Endothelial cell of umbilical vein (primary cell): ENCODE measurements at regions not wholly inside any gene's neighbourhood (a gene's known extent, or its start where the extent isn't known, plus 50 kb on each side); places are given as distances from the start of the nearest gene placed in this dataset.

ENCODE experiments used
- BruUV-seq: library from RNA; stranded (reverse); fragments of 400-500 nt; replicated peaks from 2 replicates; lab custom pipeline; 2021; lab: Mats Ljungman, UMichigan
- CTCF ChIA-PET: fragments of 300-600, 350-600 bp; sonication (Branson Sonifier 250); formaldehyde crosslinking; loops from one replicate; lab custom pipeline; 2021; ENCODE audit warnings: antibody characterized with exemption, inconsistent platforms; lab: Charles Lee
- POLR2A ChIA-PET: fragments of 300-600, 350-600 bp; sonication (Branson Sonifier 250); formaldehyde crosslinking; loops from one replicate; lab custom pipeline; 2021; ENCODE audit warnings: antibody characterized with exemption, inconsistent platforms; lab: Charles Lee
- DNase-seq: peaks from one replicate; pipeline ENCODE4 v3.0.0-alpha.2; 2011; ENCODE audit warnings: low read depth, low spot score
- FAIRE-seq: peaks from 2 replicates; lab custom pipeline; 2011; peaks lifted over from hg19 to GRCh38; lab: Jason Lieb, UNC
- H2AFZ ChIP-seq: 2 replicates; pipeline ENCODE4 v1.6.0; 2012; ENCODE audit warnings: low read depth, low read length, control low read depth, inconsistent platforms
- H3K27ac ChIP-seq: 2 replicates; pipeline ENCODE4 v1.5.1; 2011; ENCODE audit warnings: low read depth, mild to moderate bottlenecking, control low read depth, low read length, moderate library complexity; ENCODE audit not compliant: insufficient read depth
- H3K27me3 ChIP-seq, 2 experiments: 2 replicates each; pipeline versions ENCODE4 v1.6.0 to v1.6.1; 2011; ENCODE audit warnings: low read length in 2 of 2, mixed read lengths in 1 of 2; ENCODE audit not compliant: control insufficient read depth in 2 of 2, insufficient read depth in 2 of 2
- H3K36me3 ChIP-seq, 2 experiments: 2 replicates in 1 of 2; 3 replicates in 1 of 2; pipeline ENCODE4 v1.5.1; 2011; ENCODE audit warnings: low read length in 2 of 2, mild to moderate bottlenecking in 1 of 2, moderate library complexity in 1 of 2; ENCODE audit not compliant: control insufficient read depth in 2 of 2, insufficient read depth in 2 of 2; ENCODE audit errors: extremely low read depth in 1 of 2
- H3K4me1 ChIP-seq: 3 replicates; pipeline ENCODE4 v1.5.1; 2011; ENCODE audit warnings: mild to moderate bottlenecking, low read length; ENCODE audit not compliant: control insufficient read depth, insufficient read depth; ENCODE audit errors: extremely low read depth
- H3K4me2 ChIP-seq: 2 replicates; pipeline ENCODE4 v1.6.1; 2011; ENCODE audit warnings: low read length, control low read depth, mixed read lengths; ENCODE audit not compliant: insufficient read depth
- H3K4me3 ChIP-seq, 3 experiments: fragments of 200-600 bp in 1 of 3; sonication (generic), shearing (Covaris generic) in 1 of 3; replicated peaks in 1 of 3; 2 replicates each; pipeline ENCODE4 v1.5.1; 2011 to 2016; ENCODE audit warnings: control low read depth in 3 of 3, low read length in 3 of 3, mild to moderate bottlenecking in 2 of 3, inconsistent platforms in 1 of 3, low read depth in 1 of 3, moderate library complexity in 1 of 3; ENCODE audit not compliant: insufficient read depth in 1 of 3
- H3K79me2 ChIP-seq: 2 replicates; pipeline ENCODE4 v1.6.0; 2012; ENCODE audit warnings: low read length, inconsistent platforms; ENCODE audit not compliant: control insufficient read depth, insufficient read depth
- H3K9ac ChIP-seq: replicated peaks from 2 replicates; pipeline ENCODE3; 2011; ENCODE audit warnings: low read length, control low read depth; ENCODE audit not compliant: insufficient read depth; ENCODE audit errors: extremely low read depth
- H3K9me1 ChIP-seq: replicated peaks from 3 replicates; pipeline ENCODE4 v1.6.0; 2011; ENCODE audit warnings: mild to moderate bottlenecking, low read length; ENCODE audit not compliant: control insufficient read depth, insufficient read depth; ENCODE audit errors: extremely low read depth
- H3K9me3 ChIP-seq: replicated peaks from 2 replicates; pipeline ENCODE4 v1.5.1; 2012; ENCODE audit warnings: low read length, inconsistent platforms; ENCODE audit not compliant: control insufficient read depth, insufficient read depth
- H4K20me1 ChIP-seq: replicated peaks from 2 replicates; pipeline ENCODE3; 2011; ENCODE audit warnings: mild to moderate bottlenecking, low read length; ENCODE audit not compliant: control insufficient read depth, insufficient read depth; ENCODE audit errors: extremely low read depth
- EZH2 ChIP-seq: IDR thresholded peaks from 2 replicates; pipeline ENCODE4 v1.6.1; 2012; ENCODE audit warnings: borderline replicate concordance, low read depth, mild to moderate bottlenecking, moderate library complexity, low read length, inconsistent platforms; ENCODE audit not compliant: severe bottlenecking
- FOS ChIP-seq: IDR thresholded peaks from 2 replicates; pipeline ENCODE4 v1.6.1; 2011; ENCODE audit warnings: mild to moderate bottlenecking, low read length, moderate library complexity, borderline replicate concordance; ENCODE audit not compliant: insufficient read depth
- GATA2 ChIP-seq: IDR thresholded peaks from 2 replicates; pipeline ENCODE4 v1.7.0; 2011; ENCODE audit warnings: low read depth, mild to moderate bottlenecking, moderate library complexity, mixed read lengths, low read length; ENCODE audit not compliant: insufficient read length, insufficient read depth
- JUN ChIP-seq: IDR thresholded peaks from 2 replicates; pipeline ENCODE4 v1.6.1; 2011; ENCODE audit warnings: borderline replicate concordance, low read depth; ENCODE audit not compliant: insufficient read length, insufficient read depth
- MYC ChIP-seq: IDR thresholded peaks from one replicate; pipeline ENCODE4 v1.6.1; 2011; ENCODE audit warnings: mild to moderate bottlenecking, low read depth, low read length
- POLR2A ChIP-seq: IDR thresholded peaks from 2 replicates; pipeline ENCODE4 v1.6.1; 2012; ENCODE audit warnings: low read depth, mild to moderate bottlenecking, control low read depth, low read length
- POLR2AphosphoS5 ChIP-seq: IDR thresholded peaks from 2 replicates; pipeline ENCODE4 v1.6.1; 2012; ENCODE audit warnings: low read depth, mild to moderate bottlenecking, control low read depth, low read length, moderate library complexity; ENCODE audit not compliant: insufficient read depth
- dilution Hi-C: fragments of 300-500 bp; cut with MboI; formaldehyde crosslinking; loops from one replicate; pipeline ENCODE4 v1.15.0; 2019; ENCODE audit warnings: low sequenced_read_pairs; ENCODE audit not compliant: extremely low pct_ligation_motif_present
- intact Hi-C: fragments of 100-400 bp; cut with micrococcal nuclease; formaldehyde crosslinking; loops from one replicate; pipeline ENCODE4 v1.10.0; 2022
- TF ChIP-seq, protein P1 (sequence below), 2 donors: IDR thresholded peaks; 1 replicate in 1 of 2; 2 replicates in 1 of 2; pipeline ENCODE4 v1.5.1; 2011; ENCODE audit warnings: low read length in 2 of 2, mild to moderate bottlenecking in 2 of 2, moderate library complexity in 2 of 2, control low read depth in 1 of 2, inconsistent platforms in 1 of 2, low read depth in 1 of 2; ENCODE audit not compliant: insufficient read depth in 1 of 2; ENCODE audit errors: extremely low read depth in 1 of 2
- TF ChIP-seq, protein P2 (sequence below): IDR thresholded peaks from 2 replicates; pipeline ENCODE4 v1.6.1; 2011; ENCODE audit not compliant: insufficient read depth, insufficient read length

DNA sequence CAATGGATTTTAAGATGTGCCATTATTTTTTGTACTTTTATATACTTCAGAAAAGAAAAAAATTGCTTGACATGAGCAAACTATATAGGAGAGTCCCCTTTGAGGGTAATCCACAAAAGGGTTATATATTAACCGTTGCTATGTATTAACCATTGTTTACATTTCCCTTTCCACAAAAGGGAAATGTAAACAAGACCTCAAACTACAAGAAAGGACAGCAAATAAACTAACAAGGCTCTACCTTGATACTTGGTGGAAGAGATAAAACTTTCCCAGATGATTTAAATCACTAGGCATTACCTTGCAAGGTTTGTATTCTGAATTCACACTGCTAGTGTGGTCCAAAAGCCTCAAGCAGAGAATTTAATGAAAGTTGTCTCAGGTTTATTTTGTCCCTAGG is 616.3 kb upstream of the BCHE start:
- intact Hi-C loops: no loop called here
- Histone ChIP-seq H3K4me1 (no peaks in the 10 kb centered on the region), H3K9me1 (no peaks in the 10 kb centered on the region), H3K9me3 (no peaks in the 10 kb centered on the region), H3K36me3 (no peaks in the 10 kb centered on the region), H3K4me3 (no peak overlapping the region), H2AFZ (no peak overlapping the region), H4K20me1 (no peaks in the 10 kb centered on the region), H3K4me2 (no peak overlapping the region), H3K9ac (no peak overlapping the region), H3K79me2 (no peaks in the 10 kb centered on the region), H3K27me3 (no peaks in the 10 kb centered on the region), H3K27ac (no peak overlapping the region)
- no TSS peak for BruUV-seq
- ChIA-PET POLR2A (no interaction called here), CTCF (no interaction called here)
- dilution Hi-C loops: no loop called here
- FAIRE-seq (no peak), DNase-seq (no peak)
- TF ChIP-seq JUN (no peak), GATA2 (no peak), MYC (no peak), FOS (no peak), POLR2AphosphoS5 (no peak), EZH2 (no peak), POLR2A (no peak)
- TF ChIP-seq, protein P1, sequence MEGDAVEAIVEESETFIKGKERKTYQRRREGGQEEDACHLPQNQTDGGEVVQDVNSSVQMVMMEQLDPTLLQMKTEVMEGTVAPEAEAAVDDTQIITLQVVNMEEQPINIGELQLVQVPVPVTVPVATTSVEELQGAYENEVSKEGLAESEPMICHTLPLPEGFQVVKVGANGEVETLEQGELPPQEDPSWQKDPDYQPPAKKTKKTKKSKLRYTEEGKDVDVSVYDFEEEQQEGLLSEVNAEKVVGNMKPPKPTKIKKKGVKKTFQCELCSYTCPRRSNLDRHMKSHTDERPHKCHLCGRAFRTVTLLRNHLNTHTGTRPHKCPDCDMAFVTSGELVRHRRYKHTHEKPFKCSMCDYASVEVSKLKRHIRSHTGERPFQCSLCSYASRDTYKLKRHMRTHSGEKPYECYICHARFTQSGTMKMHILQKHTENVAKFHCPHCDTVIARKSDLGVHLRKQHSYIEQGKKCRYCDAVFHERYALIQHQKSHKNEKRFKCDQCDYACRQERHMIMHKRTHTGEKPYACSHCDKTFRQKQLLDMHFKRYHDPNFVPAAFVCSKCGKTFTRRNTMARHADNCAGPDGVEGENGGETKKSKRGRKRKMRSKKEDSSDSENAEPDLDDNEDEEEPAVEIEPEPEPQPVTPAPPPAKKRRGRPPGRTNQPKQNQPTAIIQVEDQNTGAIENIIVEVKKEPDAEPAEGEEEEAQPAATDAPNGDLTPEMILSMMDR (IDR thresholded peaks at IDR 0.05; ENCODE audit: extremely low read depth in 1 of 2, insufficient read depth in 1 of 2, low read depth in 1 of 2, low read length in 2 of 2): no peak
- TF ChIP-seq, protein P2, sequence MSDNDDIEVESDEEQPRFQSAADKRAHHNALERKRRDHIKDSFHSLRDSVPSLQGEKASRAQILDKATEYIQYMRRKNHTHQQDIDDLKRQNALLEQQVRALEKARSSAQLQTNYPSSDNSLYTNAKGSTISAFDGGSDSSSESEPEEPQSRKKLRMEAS: no peak
